GM20000 (cell line): ENCODE measurements at regions not wholly inside any gene's neighbourhood (a gene's known extent, or its start where the extent isn't known, plus 50 kb on each side); places are given as distances from the start of the nearest gene placed in this dataset.
A peak's percentile ranks its signal among the peaks of the same experiment; 100 is the strongest.

Experiments
- DNase-seq: peaks from one replicate; pipeline ENCODE4 v3.0.0; 2012; ENCODE audit warnings: low spot score
- TF ChIP-seq, protein P1 (sequence below): IDR thresholded peaks from 2 replicates; pipeline ENCODE4 v1.5.1; 2012; ENCODE audit warnings: mild to moderate bottlenecking, control low read depth; ENCODE audit errors: extremely low read depth, missing control alignments

DNA sequence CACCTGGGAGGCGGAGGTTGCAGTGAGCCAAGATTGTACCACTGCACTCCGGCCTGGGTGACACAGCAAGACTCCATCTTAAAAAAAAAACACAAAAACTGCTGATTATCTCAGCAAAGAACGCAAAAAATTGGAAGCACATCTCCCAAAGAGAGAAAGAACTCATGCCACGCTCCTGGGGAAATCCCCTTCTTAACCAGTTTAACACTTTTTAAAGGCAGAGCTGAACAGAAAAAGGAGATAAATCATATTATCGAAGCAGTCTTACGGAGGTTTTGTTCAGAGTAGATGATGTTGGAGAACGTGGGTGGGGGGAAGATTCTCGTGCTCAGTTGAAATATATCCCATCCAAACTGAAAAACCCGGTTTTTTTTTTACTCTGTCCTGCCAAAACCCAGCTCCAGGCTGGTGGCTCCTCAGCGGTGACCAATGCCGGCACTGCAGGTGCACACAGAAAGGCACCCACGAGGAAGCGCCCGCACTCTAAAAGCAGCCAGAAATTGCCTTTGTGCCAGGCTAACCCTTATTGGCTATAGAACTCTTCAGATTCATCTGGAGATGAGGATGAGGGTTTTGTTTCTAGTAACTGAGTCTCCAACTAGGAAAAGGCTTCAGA, 100.2 kb upstream of the PARP11 start:
- no peak for DNase-seq
- TF ChIP-seq, protein P1, sequence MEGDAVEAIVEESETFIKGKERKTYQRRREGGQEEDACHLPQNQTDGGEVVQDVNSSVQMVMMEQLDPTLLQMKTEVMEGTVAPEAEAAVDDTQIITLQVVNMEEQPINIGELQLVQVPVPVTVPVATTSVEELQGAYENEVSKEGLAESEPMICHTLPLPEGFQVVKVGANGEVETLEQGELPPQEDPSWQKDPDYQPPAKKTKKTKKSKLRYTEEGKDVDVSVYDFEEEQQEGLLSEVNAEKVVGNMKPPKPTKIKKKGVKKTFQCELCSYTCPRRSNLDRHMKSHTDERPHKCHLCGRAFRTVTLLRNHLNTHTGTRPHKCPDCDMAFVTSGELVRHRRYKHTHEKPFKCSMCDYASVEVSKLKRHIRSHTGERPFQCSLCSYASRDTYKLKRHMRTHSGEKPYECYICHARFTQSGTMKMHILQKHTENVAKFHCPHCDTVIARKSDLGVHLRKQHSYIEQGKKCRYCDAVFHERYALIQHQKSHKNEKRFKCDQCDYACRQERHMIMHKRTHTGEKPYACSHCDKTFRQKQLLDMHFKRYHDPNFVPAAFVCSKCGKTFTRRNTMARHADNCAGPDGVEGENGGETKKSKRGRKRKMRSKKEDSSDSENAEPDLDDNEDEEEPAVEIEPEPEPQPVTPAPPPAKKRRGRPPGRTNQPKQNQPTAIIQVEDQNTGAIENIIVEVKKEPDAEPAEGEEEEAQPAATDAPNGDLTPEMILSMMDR: no peak

DNA sequence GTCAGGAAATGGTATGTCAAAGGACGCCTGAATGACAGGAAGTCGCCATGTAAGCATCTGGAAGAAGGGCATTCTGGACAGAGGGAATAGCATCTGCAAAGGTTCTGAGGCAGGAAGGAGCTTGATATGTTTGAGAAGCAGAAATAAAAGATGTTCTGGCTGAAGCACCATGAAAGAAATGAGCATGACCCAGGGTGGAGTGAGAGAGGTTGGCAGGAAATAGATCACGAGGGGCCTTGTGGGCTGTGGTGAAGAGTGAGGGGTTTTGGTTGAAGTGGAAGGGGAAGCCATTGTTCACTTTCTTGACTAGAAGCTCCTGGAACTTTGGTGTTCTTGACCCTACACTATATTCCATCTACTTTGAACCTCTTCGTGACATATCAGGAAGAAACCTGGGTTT, 99.4 kb upstream of the PARP11 start:
- DNase-seq: no peak

DNA sequence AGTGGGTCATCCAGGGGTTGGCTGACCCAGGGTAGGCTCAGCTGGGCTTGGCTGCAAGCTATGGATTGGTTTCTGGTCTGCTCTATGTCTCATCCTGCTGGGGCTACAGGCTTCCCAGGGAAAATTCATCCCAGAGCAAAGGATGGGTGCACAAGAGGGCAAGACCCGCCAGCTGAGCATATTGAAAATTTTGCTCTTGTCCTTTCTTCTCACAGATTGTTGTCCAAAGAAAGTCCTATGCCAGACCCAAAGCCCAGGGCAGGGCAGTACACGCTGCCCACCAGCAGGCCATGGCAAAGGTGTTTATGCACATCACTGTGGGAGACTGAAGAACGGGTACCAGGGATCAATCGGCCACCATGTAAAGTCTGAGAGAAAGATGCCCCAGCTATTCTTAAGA, 95.3 kb upstream of the PARP11 start:
- no peak for DNase-seq
- TF ChIP-seq, protein P1: no peak

More for the DNA sequence above, 99.4 kb upstream of the PARP11 start:
- TF ChIP-seq, protein P1: no peak

DNA sequence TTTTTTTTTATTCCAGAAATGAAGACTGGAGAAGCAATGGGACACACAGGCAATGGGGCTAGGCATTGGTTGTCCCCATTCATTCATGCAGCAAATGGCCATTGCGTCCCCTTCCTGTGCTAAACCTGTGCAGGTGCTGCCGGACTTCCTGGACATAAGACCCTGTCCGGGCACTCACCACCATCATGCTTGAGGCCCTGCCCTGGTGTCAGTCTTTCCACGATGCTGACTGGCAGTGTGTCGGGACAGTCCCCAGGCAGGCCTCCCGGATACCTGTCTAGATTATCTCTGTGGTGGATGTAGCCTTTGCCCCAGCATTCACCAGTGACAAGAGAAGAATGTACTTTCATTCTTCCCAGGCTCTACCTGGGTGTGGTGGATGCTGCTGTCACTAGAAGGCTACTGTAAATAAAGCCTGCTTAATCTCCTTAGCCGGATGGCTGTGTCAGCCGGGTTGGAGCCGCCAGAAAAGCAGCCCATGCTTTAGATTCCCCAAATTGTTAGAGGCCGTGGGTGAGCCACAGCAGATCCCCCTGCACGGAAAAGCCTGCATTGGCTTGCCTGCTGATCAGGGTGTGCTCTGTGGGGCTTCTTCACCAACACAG, 94.5 kb upstream of the PARP11 start:
- DNase-seq: no peak
- TF ChIP-seq, protein P1: no peak

DNA sequence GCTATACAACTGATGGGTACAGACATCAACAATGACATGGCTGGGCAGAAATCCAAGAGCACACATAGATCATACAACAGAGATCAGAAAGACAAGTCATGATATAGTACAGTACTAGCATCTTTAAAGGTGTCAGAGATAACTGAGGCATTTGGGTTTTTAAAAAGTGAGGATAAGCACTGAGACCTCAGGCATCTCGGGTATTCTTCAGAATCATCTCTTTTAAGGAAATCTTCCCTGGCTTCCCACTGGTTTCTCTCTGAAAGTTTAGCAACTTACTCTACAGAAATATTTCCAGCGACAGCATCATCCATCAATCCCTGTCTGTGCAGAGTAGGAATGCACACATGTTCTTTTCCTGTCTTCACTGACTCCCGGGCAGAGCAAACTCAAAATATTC, 93.2 kb upstream of the PARP11 start:
- TF ChIP-seq, protein P1: no peak
- DNase-seq: no peak

DNA sequence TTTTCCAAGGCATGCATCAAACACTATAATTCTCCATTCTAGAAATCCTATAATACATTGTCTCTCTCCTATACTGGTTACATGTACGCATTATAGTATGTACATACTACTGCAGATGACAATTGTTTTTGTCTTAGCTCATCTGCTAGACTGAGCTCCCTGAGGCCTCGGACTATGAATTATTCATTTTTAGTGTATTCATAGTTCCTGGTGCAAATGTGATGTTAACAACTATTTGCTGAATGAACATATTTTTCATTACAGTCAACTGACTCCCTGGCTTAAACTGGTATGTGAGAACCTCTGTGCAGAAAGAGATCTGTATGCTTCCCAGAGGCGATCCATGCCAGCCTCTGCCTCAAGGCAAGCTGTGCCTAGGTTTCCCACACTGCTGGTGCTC, 91.8 kb upstream of the PARP11 start:
- no peak for DNase-seq
- TF ChIP-seq, protein P1: no peak

DNA sequence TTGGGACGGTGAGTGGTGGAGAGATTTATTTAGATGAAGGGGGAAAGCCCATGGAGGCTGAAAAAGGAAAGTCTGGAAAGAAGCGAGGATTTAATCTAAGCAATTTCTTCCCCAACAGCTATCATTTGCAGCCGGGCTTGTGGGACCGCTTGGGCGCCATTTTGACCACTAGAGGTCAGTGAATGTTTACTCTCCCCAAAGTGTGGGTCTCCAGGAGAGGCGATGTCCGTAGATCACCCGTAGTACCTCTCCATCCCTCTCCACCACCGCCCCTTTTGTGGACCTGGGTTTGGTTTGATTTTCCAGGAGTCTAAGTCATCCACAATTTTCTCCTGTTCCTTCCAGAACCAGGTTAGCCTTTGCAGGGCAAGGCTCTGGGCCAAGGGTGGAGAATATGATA, 91.2 kb upstream of the PARP11 start:
- TF ChIP-seq, protein P1: peak; percentile 51

More for the DNA sequence above, 91.2 kb upstream of the PARP11 start:
- DNase-seq: peak; percentile 39
